HEK293T (cell line): ENCODE measurements at regions not wholly inside any gene's neighbourhood (a gene's known extent, or its start where the extent isn't known, plus 50 kb on each side); places are given as distances from the start of the nearest gene placed in this dataset.

Experiments used
- BHLHE40 ChIP-seq: fragments of 450-650 bp; IDR thresholded peaks from 2 replicates; pipeline ENCODE4 v1.6.1; 2016; ENCODE audit warnings: mild to moderate bottlenecking, moderate library complexity, borderline replicate concordance
- FOXA1 ChIP-seq: fragments of 450-650 bp; IDR thresholded peaks from 2 replicates; pipeline ENCODE4 v1.6.1; 2016; ENCODE audit warnings: mild to moderate bottlenecking
- FOXK2 ChIP-seq: fragments of 450-650 bp; IDR thresholded peaks from 2 replicates; pipeline ENCODE4 v1.6.1; 2016; ENCODE audit warnings: mild to moderate bottlenecking
- LEF1 ChIP-seq: fragments of 450-650 bp; IDR thresholded peaks from 2 replicates; pipeline ENCODE4 v1.6.1; 2017; ENCODE audit warnings: mild to moderate bottlenecking, borderline replicate concordance
- NFRKB ChIP-seq: fragments of 450-650 bp; IDR thresholded peaks from 2 replicates; pipeline ENCODE4 v1.6.1; 2016; ENCODE audit warnings: mild to moderate bottlenecking, moderate library complexity
- SP1 ChIP-seq: fragments of 450-650 bp; IDR thresholded peaks from 2 replicates; pipeline ENCODE4 v1.6.1; 2017
- SUZ12 ChIP-seq: fragments of 450-650 bp; IDR thresholded peaks from 2 replicates; pipeline ENCODE4 v1.6.1; 2016; ENCODE audit warnings: mild to moderate bottlenecking
- TARDBP ChIP-seq: fragments of 450-650 bp; IDR thresholded peaks from 2 replicates; pipeline ENCODE4 v1.6.1; 2016
- TF ChIP-seq, protein P1 (sequence below): fragments of 450-650 bp; IDR thresholded peaks from 2 replicates; pipeline ENCODE4 v1.6.1; 2016

DNA sequence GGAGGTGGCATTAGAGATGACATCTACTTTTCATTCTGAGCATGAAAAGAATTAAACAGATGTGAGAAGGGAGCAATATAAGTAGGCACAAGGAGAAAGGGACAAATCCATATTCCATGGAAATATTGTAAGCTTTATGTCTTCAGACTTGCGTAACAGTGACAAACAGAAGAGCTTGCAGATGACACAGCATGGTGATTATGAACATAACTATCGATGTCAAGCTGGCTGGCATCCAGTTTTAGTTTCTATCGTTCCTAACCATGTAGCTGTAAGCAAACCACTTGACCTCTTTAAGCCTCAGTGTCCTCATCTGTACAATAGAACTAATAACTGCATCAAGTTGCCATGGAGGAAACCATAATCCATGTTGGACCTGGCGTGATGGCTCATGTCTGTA, 246.7 kb upstream of the ADRA1B start:
- TF ChIP-seq BHLHE40: no peak
- TF ChIP-seq SP1: no peak
- TF ChIP-seq NFRKB: no peak
- TF ChIP-seq FOXA1: no peak
- no peak for TF ChIP-seq TARDBP
- no peak for TF ChIP-seq FOXK2
- TF ChIP-seq SUZ12: no peak
- TF ChIP-seq, protein P1, sequence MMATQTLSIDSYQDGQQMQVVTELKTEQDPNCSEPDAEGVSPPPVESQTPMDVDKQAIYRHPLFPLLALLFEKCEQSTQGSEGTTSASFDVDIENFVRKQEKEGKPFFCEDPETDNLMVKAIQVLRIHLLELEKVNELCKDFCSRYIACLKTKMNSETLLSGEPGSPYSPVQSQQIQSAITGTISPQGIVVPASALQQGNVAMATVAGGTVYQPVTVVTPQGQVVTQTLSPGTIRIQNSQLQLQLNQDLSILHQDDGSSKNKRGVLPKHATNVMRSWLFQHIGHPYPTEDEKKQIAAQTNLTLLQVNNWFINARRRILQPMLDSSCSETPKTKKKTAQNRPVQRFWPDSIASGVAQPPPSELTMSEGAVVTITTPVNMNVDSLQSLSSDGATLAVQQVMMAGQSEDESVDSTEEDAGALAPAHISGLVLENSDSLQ: no peak
- TF ChIP-seq LEF1: no peak
